OCI-LY7 (cell line): ENCODE measurements at regions not wholly inside any gene's neighbourhood (a gene's known extent, or its start where the extent isn't known, plus 50 kb on each side); places are given as distances from the start of the nearest gene placed in this dataset.

Experiments used
- BruUV-seq: library from RNA; stranded (reverse); fragments of 400-500 nt; replicated peaks from 2 replicates; lab custom pipeline; 2021; lab: Mats Ljungman, UMichigan
- CTCF ChIA-PET: fragments of 300-600 bp; sonication (Branson Sonifier 250); formaldehyde crosslinking; loops from one replicate; lab custom pipeline; 2022; ENCODE audit warnings: antibody characterized with exemption; ENCODE audit not compliant: unreplicated experiment; lab: Charles Lee
- POLR2A ChIA-PET: fragments of 300-600 bp; sonication (Branson Sonifier 250); formaldehyde crosslinking; loops from one replicate; lab custom pipeline; 2022; ENCODE audit warnings: antibody characterized with exemption; lab: Charles Lee
- DNase-seq: peaks from one replicate; pipeline ENCODE4 v3.0.0-alpha.2; 2015; ENCODE audit warnings: low spot score
- H2AFZ ChIP-seq: fragments of 200-600 bp; sonication (generic), shearing (Covaris generic); 2 replicates; pipeline ENCODE4 v1.6.1; 2014; ENCODE audit warnings: mild to moderate bottlenecking, antibody characterized with exemption, low read length, moderate library complexity
- H3K27ac ChIP-seq: fragments of 200-600 bp; sonication (generic); 2 replicates; pipeline ENCODE4 v1.5.1; 2014; ENCODE audit warnings: mixed run types, low read depth, mild to moderate bottlenecking, moderate library complexity, low read length, inconsistent platforms; ENCODE audit not compliant: poor library complexity, severe bottlenecking
- H3K36me3 ChIP-seq: fragments of 200-600 bp; sonication (generic); 2 replicates; pipeline ENCODE4 v1.6.1; 2014; ENCODE audit warnings: mild to moderate bottlenecking, antibody characterized with exemption, low read length, moderate library complexity, mixed read lengths; ENCODE audit not compliant: insufficient read depth
- H3K4me1 ChIP-seq: fragments of 200-600 bp; sonication (generic); 2 replicates; pipeline ENCODE4 v1.5.1; 2014; ENCODE audit warnings: mild to moderate bottlenecking, low read length; ENCODE audit not compliant: insufficient read depth, poor library complexity, severe bottlenecking
- H3K4me2 ChIP-seq: fragments of 200-600 bp; sonication (generic); 2 replicates; pipeline ENCODE4 v1.6.1; 2014; ENCODE audit warnings: mild to moderate bottlenecking, low read length
- H3K4me3 ChIP-seq: fragments of 200-600 bp; sonication (generic); 2 replicates; pipeline ENCODE4 v1.5.1; 2014; ENCODE audit warnings: mild to moderate bottlenecking, low read depth, low read length; ENCODE audit not compliant: poor library complexity, severe bottlenecking
- H3K79me2 ChIP-seq: fragments of 200-600 bp; sonication (generic); 2 replicates; pipeline ENCODE4 v1.6.1; 2016; ENCODE audit warnings: low read depth, mild to moderate bottlenecking, low read length, moderate library complexity, mixed read lengths; ENCODE audit not compliant: insufficient read depth
- H3K9me2 ChIP-seq: fragments of 200-600 bp; sonication (generic); 2 replicates; pipeline ENCODE4 v1.6.1; 2016; ENCODE audit warnings: mild to moderate bottlenecking, low read length, mixed read lengths; ENCODE audit not compliant: insufficient read depth
- H3K9me3 ChIP-seq: fragments of 200-600 bp; sonication (generic); 2 replicates; pipeline ENCODE4 v1.6.1; 2014; ENCODE audit warnings: mild to moderate bottlenecking, mixed run types, low read length, mixed read lengths
- H4K20me1 ChIP-seq: fragments of 200-600 bp; sonication (generic); 2 replicates; pipeline ENCODE4 v1.6.1; 2014; ENCODE audit warnings: mild to moderate bottlenecking, antibody characterized with exemption, low read length, moderate library complexity, mixed read lengths; ENCODE audit not compliant: insufficient read depth
- CTCF ChIP-seq: fragments of 200-600 bp; sonication (generic); conservative IDR thresholded peaks from 2 replicates; pipeline ENCODE4 v1.5.1; 2014; ENCODE audit warnings: mild to moderate bottlenecking, antibody characterized with exemption, low read length, moderate library complexity, mixed read lengths
- EZH2phosphoT487 ChIP-seq: fragments of 200-600 bp; sonication (generic); IDR thresholded peaks from 2 replicates; pipeline ENCODE4 v1.6.1; 2018; ENCODE audit warnings: low read depth, borderline replicate concordance, mild to moderate bottlenecking, mixed run types, antibody characterized with exemption, low read length, moderate library complexity, mixed read lengths
- intact Hi-C: fragments of 100-400 bp; cut with micrococcal nuclease; formaldehyde crosslinking; loops from one replicate; pipeline ENCODE4 v1.10.0; 2022; ENCODE audit not compliant: unreplicated experiment

- H3K9me3 ChIP-seq, result no peaks in the 10 kb centered on the region
- no peak for DNase-seq
- BruUV-seq, result no TSS peak
- no peaks in the 10 kb centered on the region for H3K79me2 ChIP-seq
- no peaks in the 10 kb centered on the region for H4K20me1 ChIP-seq
- intact Hi-C loops, result no loop called here
- CTCF ChIA-PET, result no interaction called here
- no peaks in the 10 kb centered on the region for H3K9me2 ChIP-seq
- no peak overlapping the region for H2AFZ ChIP-seq
- no peak overlapping the region for H3K4me3 ChIP-seq
- H3K36me3 ChIP-seq, result no peaks in the 10 kb centered on the region
- no peak for TF ChIP-seq CTCF
- TF ChIP-seq EZH2phosphoT487, result no peak
- no peak overlapping the region for H3K27ac ChIP-seq
- no peak overlapping the region for H3K4me2 ChIP-seq
- POLR2A ChIA-PET, result interaction anchor here (0.6 kb wide), 1 partner anchor 217 kb away, joined by 4 read pairs; no protein-coding TSS in a partner anchor
- H3K4me1 ChIP-seq, result no peaks in the 10 kb centered on the region
Observed at GRCh38 chr6:7468382-7469081, 72.9 kb upstream of the DSP start.

GRCh38 chr6:7469696-7470095, 71.8 kb upstream of the DSP start:
- no peak overlapping the region for H2AFZ ChIP-seq
- BruUV-seq, result no TSS peak
- POLR2A ChIA-PET, result no interaction called here
- CTCF ChIA-PET, result no interaction called here
- no peaks in the 10 kb centered on the region for H3K9me2 ChIP-seq
- no peaks in the 10 kb centered on the region for H4K20me1 ChIP-seq
- no peaks in the 10 kb centered on the region for H3K79me2 ChIP-seq
- no peaks in the 10 kb centered on the region for H3K4me1 ChIP-seq
- H3K4me2 ChIP-seq, result no peak overlapping the region
- TF ChIP-seq EZH2phosphoT487 (no peak), CTCF (no peak)
- DNase-seq, result no peak
- no peak overlapping the region for H3K27ac ChIP-seq
- no peaks in the 10 kb centered on the region for H3K9me3 ChIP-seq
- no peak overlapping the region for H3K4me3 ChIP-seq
- no peaks in the 10 kb centered on the region for H3K36me3 ChIP-seq
- intact Hi-C loops, result no loop called here

GRCh38 chr6:7471171-7471570, 70.3 kb upstream of the DSP start:
- H3K79me2 ChIP-seq, result no peaks in the 10 kb centered on the region
- no peak for DNase-seq
- H3K27ac ChIP-seq, result no peak overlapping the region
- no peaks in the 10 kb centered on the region for H3K36me3 ChIP-seq
- POLR2A ChIA-PET, result interaction anchor here (0.7 kb wide), 1 partner anchor 446 kb away, joined by 3 read pairs; no protein-coding TSS in a partner anchor
- no TSS peak for BruUV-seq
- no peak overlapping the region for H2AFZ ChIP-seq
- H3K4me3 ChIP-seq, result no peak overlapping the region
- H3K4me2 ChIP-seq, result no peak overlapping the region
- intact Hi-C loops, result no loop called here
- no peaks in the 10 kb centered on the region for H3K9me2 ChIP-seq
- H3K4me1 ChIP-seq, result no peaks in the 10 kb centered on the region
- no peak for TF ChIP-seq EZH2phosphoT487
- TF ChIP-seq CTCF, result no peak
- no peaks in the 10 kb centered on the region for H4K20me1 ChIP-seq
- CTCF ChIA-PET, result no interaction called here
- no peaks in the 10 kb centered on the region for H3K9me3 ChIP-seq
